Testis (tissue), 2 donors: ENCODE measurements at regions not wholly inside any gene's neighbourhood (a gene's known extent, or its start where the extent isn't known, plus 50 kb on each side); places are given as distances from the start of the nearest gene placed in this dataset.

Experiments used
- DNase-seq: peaks from one replicate; pipeline ENCODE4 v3.0.0-alpha.2; 2019
- H3K27ac ChIP-seq, 2 donors: fragments of 200-600 bp; sonication (generic); one replicate each; pipeline ENCODE4 v1.5.1; 2019
- H3K27me3 ChIP-seq: fragments of 200-600 bp; sonication (generic); one replicate; pipeline ENCODE4 v1.5.1; 2019
- H3K36me3 ChIP-seq: fragments of 200-600 bp; sonication (generic); one replicate; pipeline ENCODE4 v1.5.1; 2017; ENCODE audit warnings: low read depth; ENCODE audit errors: missing control alignments
- H3K4me1 ChIP-seq: fragments of 200-600 bp; sonication (generic); one replicate; pipeline ENCODE4 v1.5.1; 2019
- H3K4me3 ChIP-seq, 2 donors: fragments of 200-600 bp; sonication (generic); one replicate each; pipeline ENCODE4 v1.5.1; 2017 to 2019
- H3K9me3 ChIP-seq: fragments of 200-600 bp; sonication (generic); one replicate; pipeline ENCODE4 v1.5.1; 2017
- POLR2A ChIP-seq: fragments of 450-650 bp; IDR thresholded peaks from one replicate; pipeline ENCODE4 v1.6.1; 2017; ENCODE audit warnings: antibody characterized with exemption, mild to moderate bottlenecking, moderate library complexity
- WGBS, 2 donors: methylation state at CpG; one replicate each; pipeline ENCODE4 v1.1.5; 2018; 5-methylcytosine and 5-hydroxymethylcytosine counted together
- intact Hi-C: fragments of 100-400 bp; cut with DNase I; formaldehyde crosslinking; loops from one replicate; pipeline ENCODE4 v1.15.1; 2023; ENCODE audit warnings: low total_unique reads
- TF ChIP-seq, protein P1 (sequence below), 3 experiments: fragments of 450-650 bp in 2 of 3; fragments of 200-600 bp in 1 of 3; sonication (generic) in 1 of 3; IDR thresholded peaks; one replicate each; pipeline ENCODE4 v1.5.1; 2016 to 2019; ENCODE audit warnings: antibody characterized with exemption in 3 of 3, mild to moderate bottlenecking in 2 of 3, moderate library complexity in 1 of 3

- no peak overlapping the region for H3K4me3 ChIP-seq
- no peaks in the 10 kb centered on the region for H3K9me3 ChIP-seq
- no peaks in the 10 kb centered on the region for H3K36me3 ChIP-seq
- intact Hi-C loops: no loop called here
- H3K27ac ChIP-seq: no peak overlapping the region
- no peaks in the 10 kb centered on the region for H3K27me3 ChIP-seq
- no peak for TF ChIP-seq POLR2A
- DNase-seq: no peak
- H3K4me1 ChIP-seq: peaks cover 19% of the 10 kb centered on the region
- 91 to 94% methylated on average over 12 to 15 of the region's 15 CpGs for WGBS, 2 donors
These were observed 93.7 kb upstream of the SFSWAP start for GRCh38 chr12:131617179-131617578.

DNA sequence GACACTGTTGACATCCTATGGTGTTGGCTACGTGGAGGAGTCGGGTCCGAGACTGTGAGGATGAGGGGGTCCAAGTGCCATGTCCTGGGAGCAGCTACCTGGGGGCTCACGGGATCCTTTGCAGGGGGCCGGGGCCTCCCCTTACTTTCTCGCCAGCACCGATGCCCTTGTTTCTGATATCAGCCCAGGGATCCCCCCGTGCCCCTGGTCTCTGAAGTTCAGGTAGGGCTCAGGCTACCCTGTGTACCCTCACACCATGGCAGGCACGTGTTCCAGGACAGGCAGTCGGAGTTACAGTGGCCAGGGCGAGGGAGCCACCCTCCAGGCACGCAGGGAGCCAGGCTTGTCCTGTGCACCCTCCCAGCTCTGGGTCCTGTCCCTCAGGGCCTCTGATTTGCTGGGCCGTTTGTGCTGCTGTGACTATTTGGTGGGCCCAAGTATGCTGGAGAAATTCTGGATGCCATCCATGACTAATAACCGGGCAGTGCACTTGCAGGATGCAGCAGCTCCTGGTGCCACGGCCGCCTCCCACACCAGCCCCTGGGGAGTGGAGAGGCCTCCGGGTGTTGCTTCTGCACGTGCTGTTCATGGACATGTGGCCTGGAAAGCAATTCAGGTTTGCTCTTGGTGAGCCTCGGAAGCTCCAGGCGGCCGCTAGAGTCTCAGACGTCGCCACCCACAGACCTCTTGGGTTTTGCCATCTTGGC lies 93.1 kb upstream of the SFSWAP start:
- no peak for TF ChIP-seq POLR2A
- Histone ChIP-seq H3K36me3 (no peaks in the 10 kb centered on the region), H3K27ac (no peak overlapping the region), H3K4me1 (peaks cover 21% of the 10 kb centered on the region), H3K9me3 (no peaks in the 10 kb centered on the region), H3K4me3 (no peak overlapping the region), H3K27me3 (no peaks in the 10 kb centered on the region)
- WGBS, 2 donors: 69 to 74% methylated on average over 18 to 23 of the region's 23 CpGs
- DNase-seq: no peak
- intact Hi-C loops: no loop called here

DNA sequence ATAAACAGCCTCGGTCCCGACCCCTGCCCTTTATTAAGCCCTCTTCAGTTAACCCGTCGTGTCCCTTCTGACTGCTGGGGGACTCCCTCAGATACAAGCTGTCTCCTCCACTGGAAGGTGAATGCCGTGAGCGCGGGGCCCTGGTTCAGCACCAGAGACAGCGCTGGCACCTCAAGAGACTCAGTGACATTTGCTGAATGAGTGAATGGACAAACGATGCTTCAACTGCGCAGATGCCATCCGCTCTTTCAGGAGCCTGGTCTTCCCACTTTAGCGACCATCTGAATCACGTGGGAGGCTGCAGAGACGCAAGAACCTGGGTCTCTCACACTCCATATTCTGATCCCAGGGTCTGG lies 92.6 kb upstream of the SFSWAP start:
- Histone ChIP-seq H3K36me3 (no peaks in the 10 kb centered on the region), H3K27me3 (no peaks in the 10 kb centered on the region), H3K4me3 (no peak overlapping the region), H3K27ac (no peak overlapping the region), H3K9me3 (no peaks in the 10 kb centered on the region), H3K4me1 (peaks cover 21% of the 10 kb centered on the region)
- TF ChIP-seq, protein P1, sequence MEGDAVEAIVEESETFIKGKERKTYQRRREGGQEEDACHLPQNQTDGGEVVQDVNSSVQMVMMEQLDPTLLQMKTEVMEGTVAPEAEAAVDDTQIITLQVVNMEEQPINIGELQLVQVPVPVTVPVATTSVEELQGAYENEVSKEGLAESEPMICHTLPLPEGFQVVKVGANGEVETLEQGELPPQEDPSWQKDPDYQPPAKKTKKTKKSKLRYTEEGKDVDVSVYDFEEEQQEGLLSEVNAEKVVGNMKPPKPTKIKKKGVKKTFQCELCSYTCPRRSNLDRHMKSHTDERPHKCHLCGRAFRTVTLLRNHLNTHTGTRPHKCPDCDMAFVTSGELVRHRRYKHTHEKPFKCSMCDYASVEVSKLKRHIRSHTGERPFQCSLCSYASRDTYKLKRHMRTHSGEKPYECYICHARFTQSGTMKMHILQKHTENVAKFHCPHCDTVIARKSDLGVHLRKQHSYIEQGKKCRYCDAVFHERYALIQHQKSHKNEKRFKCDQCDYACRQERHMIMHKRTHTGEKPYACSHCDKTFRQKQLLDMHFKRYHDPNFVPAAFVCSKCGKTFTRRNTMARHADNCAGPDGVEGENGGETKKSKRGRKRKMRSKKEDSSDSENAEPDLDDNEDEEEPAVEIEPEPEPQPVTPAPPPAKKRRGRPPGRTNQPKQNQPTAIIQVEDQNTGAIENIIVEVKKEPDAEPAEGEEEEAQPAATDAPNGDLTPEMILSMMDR (IDR thresholded peaks at IDR 0.05): no peak
- no peak for TF ChIP-seq POLR2A
- WGBS, 2 donors: 32 to 34% methylated on average over 14 of the region's 14 CpGs
- intact Hi-C loops: no loop called here
- DNase-seq: no peak

DNA sequence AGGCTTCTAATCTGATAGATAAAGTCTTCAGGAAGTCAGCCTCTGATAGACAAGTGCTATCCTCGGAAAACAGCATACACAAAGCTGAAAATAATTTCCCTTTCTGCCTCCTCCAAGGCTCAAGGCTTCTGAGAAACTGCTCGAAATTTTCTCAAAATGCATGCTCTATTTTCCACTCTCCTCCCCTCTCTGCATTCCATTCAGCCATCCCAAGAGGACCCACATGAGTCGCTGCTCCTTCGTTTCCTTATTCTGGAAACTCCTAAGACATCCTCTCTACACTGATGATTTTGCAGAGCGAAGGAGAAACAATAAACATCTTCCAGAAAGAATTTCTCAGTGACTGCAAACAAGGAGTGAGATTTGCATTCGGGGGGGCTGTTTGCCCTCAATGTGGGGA lies 92.2 kb upstream of the SFSWAP start:
- no peak for TF ChIP-seq POLR2A
- TF ChIP-seq, protein P1 (IDR thresholded peaks at IDR 0.05): no peak
- intact Hi-C loops: no loop called here
- Histone ChIP-seq H3K27me3 (no peaks in the 10 kb centered on the region), H3K36me3 (no peaks in the 10 kb centered on the region), H3K9me3 (no peaks in the 10 kb centered on the region), H3K4me3 (no peak overlapping the region), H3K27ac (no peak overlapping the region), H3K4me1 (peaks cover 24% of the 10 kb centered on the region)
- no peak for DNase-seq
- 47 to 53% methylated on average over 6 of the region's 6 CpGs for WGBS, 2 donors

GRCh38 chr12:131619106-131619642 lies 91.7 kb upstream of the SFSWAP start:
- intact Hi-C loops: no loop called here
- H3K27me3 ChIP-seq: no peaks in the 10 kb centered on the region
- TF ChIP-seq, protein P1 (IDR thresholded peaks at IDR 0.05): no peak
- TF ChIP-seq POLR2A: no peak
- no peaks in the 10 kb centered on the region for H3K36me3 ChIP-seq
- no peak overlapping the region for H3K4me3 ChIP-seq
- no peak overlapping the region for H3K27ac ChIP-seq
- H3K9me3 ChIP-seq: no peaks in the 10 kb centered on the region
- WGBS, 2 donors: 66% methylated on average over 9 to 12 of the region's 12 CpGs
- DNase-seq: no peak
- H3K4me1 ChIP-seq: peaks cover 28% of the 10 kb centered on the region
